Stimulated activated effector memory CD8-positive, alpha-beta T cell treated with anti-CD3 and anti-CD28 coated beads, Interleukin-12 subunit alpha, Interleukin-12 subunit beta, amount 100 ng/mL, for 72 hours (primary cell): ENCODE measurements at regions not wholly inside any gene's neighbourhood (a gene's known extent, or its start where the extent isn't known, plus 50 kb on each side); places are given as distances from the start of the nearest gene placed in this dataset.
"Not testable (repeated sequence)": the region's sequence is repeated elsewhere in the genome, so short reads cannot be mapped to it uniquely, and the experiment has no call there.

Experiments
- ATAC-seq: fragments of 150-1000 bp; cut with Tn5 transposase; 2 replicates; pipeline ENCODE4 v1.10.0; 2021
- DNase-seq, 2 donors: peaks; one replicate each; pipeline ENCODE4 v3.0.0; 2021 to 2022; ENCODE audit warnings: low spot score in 2 of 2
- H3K27ac Mint-ChIP-seq: one replicate; pipeline ENCODE4 v1.8.0; 2022; ENCODE audit warnings: mild to moderate bottlenecking, mixed read lengths
- H3K36me3 Mint-ChIP-seq: one replicate; pipeline ENCODE4 v1.8.0; 2022; ENCODE audit warnings: mild to moderate bottlenecking, mixed read lengths
- H3K4me1 Mint-ChIP-seq: one replicate; pipeline ENCODE4 v1.8.0; 2022; ENCODE audit warnings: mixed read lengths
- H3K4me3 Mint-ChIP-seq: one replicate; pipeline ENCODE4 v1.8.0; 2022; ENCODE audit warnings: mild to moderate bottlenecking, mixed read lengths
- H3K9me3 Mint-ChIP-seq: one replicate; pipeline ENCODE4 v1.8.0; 2022; ENCODE audit warnings: mixed read lengths

- Mint-ChIP-seq H3K4me3 (no peak overlapping the region), H3K36me3 (no peaks in the 10 kb centered on the region), H3K9me3 (peaks cover 2% of the 10 kb centered on the region), H3K27ac (no peak overlapping the region), H3K4me1 (peaks cover 13% of the 10 kb centered on the region)
- ATAC-seq (no peak), DNase-seq (no peak)
These were observed 71.3 kb upstream of the FNDC3B start for GRCh38 chr3:171967932-171968678.

DNA sequence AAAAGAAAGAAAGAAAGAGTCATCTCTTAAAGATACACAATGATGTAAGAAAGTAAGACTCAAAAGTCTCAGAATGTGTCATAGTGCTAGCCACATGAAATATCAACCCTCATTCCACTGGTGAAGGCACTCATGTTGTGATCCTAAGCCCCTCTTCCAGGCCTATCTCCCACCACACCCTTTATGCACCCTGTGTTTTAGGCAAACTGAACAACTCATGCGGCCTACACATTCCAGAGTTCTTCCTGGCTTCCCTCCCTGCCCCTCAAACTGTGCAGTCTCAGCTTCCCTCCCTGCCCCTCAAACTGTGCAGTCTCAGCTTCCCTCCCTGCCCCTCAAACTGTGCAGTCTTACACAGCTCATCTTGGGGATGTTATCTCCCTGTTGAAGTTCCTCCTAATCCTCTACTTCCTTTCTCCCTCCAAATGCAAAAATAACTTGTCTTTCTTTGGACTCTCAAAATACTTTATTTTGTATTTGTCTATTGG is 69.0 kb upstream of the FNDC3B start:
- ATAC-seq (peak; percentile 91), DNase-seq (no peak)
- peaks cover 2% of the 10 kb centered on the region for H3K9me3 Mint-ChIP-seq
- H3K4me1 Mint-ChIP-seq: peaks cover 13% of the 10 kb centered on the region
- H3K27ac Mint-ChIP-seq: no peak overlapping the region
- H3K36me3 Mint-ChIP-seq: no peaks in the 10 kb centered on the region
- no peak overlapping the region for H3K4me3 Mint-ChIP-seq

GRCh38 chr3:171971919-171972514 is 67.4 kb upstream of the FNDC3B start:
- Mint-ChIP-seq H3K36me3 (no peaks in the 10 kb centered on the region), H3K4me1 (peaks cover 13% of the 10 kb centered on the region), H3K27ac (no peak overlapping the region)

DNA sequence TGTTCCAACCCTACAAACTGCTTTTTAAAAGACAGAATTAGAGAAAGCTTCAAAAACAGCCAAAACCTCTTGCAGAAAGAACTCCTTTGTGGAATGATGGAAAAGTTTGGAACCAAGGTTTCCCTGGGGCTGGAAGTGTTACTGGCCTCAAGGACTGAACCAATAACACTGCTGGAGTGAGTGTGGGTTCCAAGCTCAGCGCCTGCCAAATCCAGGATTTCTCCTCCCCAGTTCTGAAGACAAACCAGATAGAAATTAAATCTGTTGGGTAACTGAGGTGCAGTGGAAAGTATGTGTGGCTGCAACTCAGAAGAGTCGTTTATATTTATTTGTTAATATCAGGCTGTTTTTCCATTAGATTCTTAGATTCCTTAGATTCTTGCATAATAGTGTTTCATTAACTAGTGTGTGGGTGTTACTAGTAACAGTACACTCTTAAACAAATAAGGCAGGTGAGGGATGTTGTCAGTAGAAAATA is 66.5 kb upstream of the FNDC3B start:
- H3K4me3 Mint-ChIP-seq: no peak overlapping the region
- peaks cover 2% of the 10 kb centered on the region for H3K9me3 Mint-ChIP-seq

More at GRCh38 chr3:171971919-171972514, 67.4 kb upstream of the FNDC3B start:
- DNase-seq (no peak), ATAC-seq (no peak)
- Mint-ChIP-seq H3K4me3 (no peak overlapping the region), H3K9me3 (peaks cover 2% of the 10 kb centered on the region)

GRCh38 chr3:171974986-171975837 is 64.2 kb upstream of the FNDC3B start:
- no peak overlapping the region for H3K27ac Mint-ChIP-seq
- DNase-seq: no peak
- no peaks in the 10 kb centered on the region for H3K36me3 Mint-ChIP-seq
- peak; percentile 51 for ATAC-seq
- peaks cover 7% of the 10 kb centered on the region for H3K4me1 Mint-ChIP-seq
- no peak overlapping the region for H3K4me3 Mint-ChIP-seq
- H3K9me3 Mint-ChIP-seq: no peaks in the 10 kb centered on the region

More for the DNA sequence above, 66.5 kb upstream of the FNDC3B start:
- ATAC-seq (no peak), DNase-seq (no peak)
- Mint-ChIP-seq H3K4me1 (peaks cover 13% of the 10 kb centered on the region), H3K27ac (no peak overlapping the region), H3K36me3 (no peaks in the 10 kb centered on the region)

- H3K27ac Mint-ChIP-seq: no peak overlapping the region
- no peaks in the 10 kb centered on the region for H3K36me3 Mint-ChIP-seq
- peaks cover 9% of the 10 kb centered on the region for H3K4me1 Mint-ChIP-seq
- H3K9me3 Mint-ChIP-seq: no peaks in the 10 kb centered on the region
- H3K4me3 Mint-ChIP-seq: no peak overlapping the region
- ATAC-seq: no peak
- no peak for DNase-seq
These were observed 62.9 kb upstream of the FNDC3B start for GRCh38 chr3:171976526-171976925.

- Mint-ChIP-seq H3K4me3 (no peak overlapping the region), H3K4me1 (peaks cover 9% of the 10 kb centered on the region), H3K9me3 (no peaks in the 10 kb centered on the region), H3K36me3 (no peaks in the 10 kb centered on the region), H3K27ac (no peak overlapping the region)
- DNase-seq: no peak
- ATAC-seq: no peak
These were observed 61.9 kb upstream of the FNDC3B start for GRCh38 chr3:171977441-171977840.

DNA sequence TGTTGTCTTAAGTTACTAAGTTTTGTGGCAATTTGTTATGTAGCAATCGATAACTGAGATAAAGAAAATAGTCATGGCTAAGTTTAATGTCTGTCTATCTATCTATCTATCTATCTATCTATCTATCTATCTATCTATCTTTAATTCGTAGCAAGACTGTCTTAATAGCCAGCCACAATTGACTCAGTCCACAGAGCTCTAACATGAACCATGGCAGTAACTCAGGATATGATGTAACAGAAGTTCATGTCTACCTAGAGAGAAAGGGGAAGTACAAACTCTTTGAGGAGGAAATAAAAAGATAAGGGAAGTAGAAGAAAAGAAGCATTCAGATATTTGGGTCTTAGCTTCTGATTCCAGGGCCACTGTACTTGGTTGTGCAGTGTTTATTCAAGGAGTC is 61.5 kb upstream of the FNDC3B start:
- Mint-ChIP-seq H3K4me3 (no peak overlapping the region), H3K36me3 (no peaks in the 10 kb centered on the region), H3K27ac (no peak overlapping the region), H3K9me3 (no peaks in the 10 kb centered on the region), H3K4me1 (peaks cover 9% of the 10 kb centered on the region)
- no peak for ATAC-seq
- no peak for DNase-seq

DNA sequence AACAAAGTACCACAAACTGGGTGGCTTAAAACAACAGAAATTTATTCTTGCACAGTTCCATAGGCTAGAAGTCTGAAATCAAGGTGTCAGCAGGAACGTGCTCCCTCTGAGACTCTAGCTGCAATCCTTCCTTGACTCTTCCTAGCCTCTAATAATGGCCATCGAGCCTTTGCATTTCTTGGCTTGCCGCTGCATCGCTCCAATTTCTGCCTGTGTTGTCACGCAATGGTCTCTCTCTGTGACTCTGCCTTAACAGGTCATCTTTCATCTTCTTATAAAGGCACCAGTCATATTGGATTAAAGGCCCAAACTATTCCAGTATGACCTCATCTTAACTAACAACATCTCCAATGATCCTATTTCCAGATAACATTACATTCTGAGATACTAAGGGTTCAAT is 61.0 kb upstream of the FNDC3B start:
- H3K9me3 Mint-ChIP-seq: no peaks in the 10 kb centered on the region
- DNase-seq (no peak), ATAC-seq (no peak)
- H3K4me3 Mint-ChIP-seq: no peak overlapping the region
- no peak overlapping the region for H3K27ac Mint-ChIP-seq
- no peaks in the 10 kb centered on the region for H3K36me3 Mint-ChIP-seq
- H3K4me1 Mint-ChIP-seq: peaks cover 9% of the 10 kb centered on the region

GRCh38 chr3:171979081-171979480 is 60.3 kb upstream of the FNDC3B start:
- no peak for ATAC-seq
- H3K9me3 Mint-ChIP-seq: no peaks in the 10 kb centered on the region
- no peak overlapping the region for H3K4me3 Mint-ChIP-seq
- DNase-seq: no peak
- peaks cover 9% of the 10 kb centered on the region for H3K4me1 Mint-ChIP-seq
- no peak overlapping the region for H3K27ac Mint-ChIP-seq
- H3K36me3 Mint-ChIP-seq: no peaks in the 10 kb centered on the region

GRCh38 chr3:171980578-171981270 is 58.7 kb upstream of the FNDC3B start:
- Mint-ChIP-seq H3K36me3 (no peaks in the 10 kb centered on the region), H3K9me3 (no peaks in the 10 kb centered on the region), H3K27ac (no peak overlapping the region), H3K4me3 (no peak overlapping the region), H3K4me1 (peaks cover 9% of the 10 kb centered on the region)
- DNase-seq (no peak), ATAC-seq (peak; percentile 87)

DNA sequence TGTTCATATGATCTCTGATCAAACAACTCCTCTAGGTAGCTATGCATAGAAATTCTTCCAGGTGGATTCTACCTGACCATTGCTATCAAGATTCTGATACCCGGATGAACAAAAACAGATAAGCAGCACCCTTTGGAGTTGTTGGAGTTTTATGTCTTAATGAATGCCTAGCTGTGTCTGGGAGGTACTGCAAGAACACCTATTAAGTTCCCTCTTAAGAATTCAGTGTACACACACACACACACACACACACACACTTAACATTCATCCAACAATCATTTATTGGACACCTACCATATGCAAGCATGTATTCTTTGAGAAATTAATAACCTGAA is 58.1 kb upstream of the FNDC3B start:
- Mint-ChIP-seq H3K4me1 (peaks cover 9% of the 10 kb centered on the region), H3K36me3 (no peaks in the 10 kb centered on the region), H3K9me3 (no peaks in the 10 kb centered on the region), H3K27ac (no peak overlapping the region), H3K4me3 (no peak overlapping the region)
- ATAC-seq: no peak
- DNase-seq: no peak

DNA sequence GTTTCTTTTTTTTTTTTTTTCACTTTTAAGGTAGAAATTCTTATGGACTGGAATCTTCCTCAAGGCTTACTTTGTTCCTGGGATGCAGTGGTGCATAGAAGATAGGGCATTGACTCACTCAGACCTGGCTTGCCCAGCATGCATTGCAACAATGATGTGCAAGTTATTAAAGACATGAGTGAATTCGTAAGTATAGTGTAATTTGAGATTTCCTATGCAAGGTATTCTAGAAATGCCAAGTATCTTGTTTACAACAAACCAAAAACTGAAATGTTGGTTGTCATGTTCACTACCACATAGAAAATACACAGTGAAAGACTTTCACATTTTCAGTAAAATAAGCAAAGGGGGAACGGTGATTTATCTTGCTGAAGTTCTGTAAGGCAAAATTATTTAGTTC is 56.5 kb upstream of the FNDC3B start:
- ATAC-seq (no peak), DNase-seq (no peak)
- H3K27ac Mint-ChIP-seq: no peak overlapping the region
- peaks cover 9% of the 10 kb centered on the region for H3K4me1 Mint-ChIP-seq
- no peak overlapping the region for H3K4me3 Mint-ChIP-seq
- H3K36me3 Mint-ChIP-seq: no peaks in the 10 kb centered on the region
- no peaks in the 10 kb centered on the region for H3K9me3 Mint-ChIP-seq

GRCh38 chr3:171983685-171984084 is 55.7 kb upstream of the FNDC3B start:
- not testable (repeated sequence) for H3K4me1 Mint-ChIP-seq, DNase-seq, H3K9me3 Mint-ChIP-seq, H3K36me3 Mint-ChIP-seq, ATAC-seq, H3K4me3 Mint-ChIP-seq, H3K27ac Mint-ChIP-seq

GRCh38 chr3:171984883-171985282 is 54.5 kb upstream of the FNDC3B start:
- H3K27ac Mint-ChIP-seq: no peak overlapping the region
- no peaks in the 10 kb centered on the region for H3K9me3 Mint-ChIP-seq
- ATAC-seq (no peak), DNase-seq (no peak)
- no peak overlapping the region for H3K4me3 Mint-ChIP-seq
- H3K4me1 Mint-ChIP-seq: peaks cover 9% of the 10 kb centered on the region
- H3K36me3 Mint-ChIP-seq: no peaks in the 10 kb centered on the region
